ENCODE measurements at regions not wholly inside any gene's neighbourhood (a gene's known extent, or its start where the extent isn't known, plus 50 kb on each side); places are given as distances from the start of the nearest gene placed in this dataset.

DNA sequence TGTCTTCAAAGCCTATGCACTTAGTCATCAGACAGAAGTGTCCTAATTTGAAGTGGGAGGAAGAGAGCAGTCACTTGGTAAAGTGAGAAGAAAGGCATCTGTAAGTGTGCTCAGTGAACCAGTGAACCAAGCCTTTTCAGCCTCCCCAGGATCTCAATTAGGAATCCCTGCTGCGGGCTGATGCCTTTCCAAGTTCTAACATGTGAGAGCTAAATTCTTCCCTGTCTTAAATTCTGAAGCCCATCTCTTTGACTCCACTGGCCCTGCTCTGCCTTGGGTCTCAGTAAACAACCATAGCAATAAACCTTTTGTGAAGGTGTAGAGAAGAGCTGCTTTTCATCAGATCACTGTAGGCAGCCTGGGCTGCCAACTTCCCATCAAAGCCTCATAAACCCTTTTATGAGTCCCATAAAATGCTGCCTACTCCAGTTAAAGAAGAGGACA, 701.2 kb upstream of the LCORL start:
- no peak for TF ChIP-seq POLR2AphosphoS5 (IDR thresholded peaks at IDR 0.05; ENCODE audit: low read depth, low read length)
- TF ChIP-seq, protein P1, sequence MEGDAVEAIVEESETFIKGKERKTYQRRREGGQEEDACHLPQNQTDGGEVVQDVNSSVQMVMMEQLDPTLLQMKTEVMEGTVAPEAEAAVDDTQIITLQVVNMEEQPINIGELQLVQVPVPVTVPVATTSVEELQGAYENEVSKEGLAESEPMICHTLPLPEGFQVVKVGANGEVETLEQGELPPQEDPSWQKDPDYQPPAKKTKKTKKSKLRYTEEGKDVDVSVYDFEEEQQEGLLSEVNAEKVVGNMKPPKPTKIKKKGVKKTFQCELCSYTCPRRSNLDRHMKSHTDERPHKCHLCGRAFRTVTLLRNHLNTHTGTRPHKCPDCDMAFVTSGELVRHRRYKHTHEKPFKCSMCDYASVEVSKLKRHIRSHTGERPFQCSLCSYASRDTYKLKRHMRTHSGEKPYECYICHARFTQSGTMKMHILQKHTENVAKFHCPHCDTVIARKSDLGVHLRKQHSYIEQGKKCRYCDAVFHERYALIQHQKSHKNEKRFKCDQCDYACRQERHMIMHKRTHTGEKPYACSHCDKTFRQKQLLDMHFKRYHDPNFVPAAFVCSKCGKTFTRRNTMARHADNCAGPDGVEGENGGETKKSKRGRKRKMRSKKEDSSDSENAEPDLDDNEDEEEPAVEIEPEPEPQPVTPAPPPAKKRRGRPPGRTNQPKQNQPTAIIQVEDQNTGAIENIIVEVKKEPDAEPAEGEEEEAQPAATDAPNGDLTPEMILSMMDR (CRISPR knock-in tag; IDR thresholded peaks at IDR 0.05), result no peak
- no peak for TF ChIP-seq ZNF496 (CRISPR knock-in tag; IDR thresholded peaks at IDR 0.05; ENCODE audit: insufficient replicate concordance)

Data from HepG2 (cell line).